Natural killer cell treated with Interleukin-12 subunit alpha and Interleukin-12 subunit beta and Interleukin-15 and Interleukin-18, amount 100 ng/mL, for 72 hours (primary cell): ENCODE measurements at regions not wholly inside any gene's neighbourhood (a gene's known extent, or its start where the extent isn't known, plus 50 kb on each side); places are given as distances from the start of the nearest gene placed in this dataset.
"Not testable (repeated sequence)": the region's sequence is repeated elsewhere in the genome, so short reads cannot be mapped to it uniquely, and the experiment has no call there.

ENCODE experiments used
- ATAC-seq, 2 donors: fragments of 150-1000 bp; cut with Tn5 transposase in 1 of 2; sonication (Bioruptor Pico), chemical (Tn5 transposase) in 1 of 2; 2 replicates each; pipeline ENCODE4 v1.10.0; 2021
- DNase-seq: peaks from one replicate; pipeline ENCODE4 v3.0.0; 2022; ENCODE audit warnings: low spot score
- H3K27ac Mint-ChIP-seq, 2 donors: 1 replicate in 1 of 2; 2 replicates in 1 of 2; pipeline ENCODE4 v1.8.0; 2022; ENCODE audit warnings: mixed read lengths in 2 of 2, mild to moderate bottlenecking in 1 of 2, moderate library complexity in 1 of 2
- H3K27me3 Mint-ChIP-seq, 2 donors: 1 replicate in 1 of 2; 2 replicates in 1 of 2; pipeline ENCODE4 v1.8.0; 2022; ENCODE audit warnings: mixed read lengths in 2 of 2
- H3K36me3 Mint-ChIP-seq: one replicate; pipeline ENCODE4 v1.8.0; 2022; ENCODE audit warnings: mixed read lengths
- H3K4me1 Mint-ChIP-seq, 2 donors: 1 replicate in 1 of 2; 2 replicates in 1 of 2; pipeline ENCODE4 v1.8.0; 2022; ENCODE audit warnings: low read depth in 2 of 2, mixed read lengths in 2 of 2, mild to moderate bottlenecking in 1 of 2
- H3K4me3 Mint-ChIP-seq: one replicate; pipeline ENCODE4 v1.8.0; 2022; ENCODE audit warnings: mixed read lengths
- H3K9me3 Mint-ChIP-seq: 2 replicates; pipeline ENCODE4 v1.8.0; 2022; ENCODE audit warnings: mixed read lengths

GRCh38 chr7:91397612-91398011 lies 133.4 kb downstream of the FZD1 start:
- H3K27me3 Mint-ChIP-seq = no peaks in the 10 kb centered on the region
- no peak overlapping the region for H3K4me3 Mint-ChIP-seq

GRCh38 chr7:91398341-91398740 lies 134.1 kb downstream of the FZD1 start:
- DNase-seq (no peak), ATAC-seq (no peak)
- no peaks in the 10 kb centered on the region for H3K27me3 Mint-ChIP-seq
- H3K4me3 Mint-ChIP-seq = no peak overlapping the region
- H3K27ac Mint-ChIP-seq = no peak overlapping the region
- H3K9me3 Mint-ChIP-seq = peaks cover 19% of the 10 kb centered on the region
- peaks cover 4% of the 10 kb centered on the region for H3K36me3 Mint-ChIP-seq
- H3K4me1 Mint-ChIP-seq = no peaks in the 10 kb centered on the region

More at GRCh38 chr7:91397612-91398011, 133.4 kb downstream of the FZD1 start:
- ATAC-seq = no peak
- Mint-ChIP-seq H3K4me1 (no peaks in the 10 kb centered on the region), H3K27ac (no peak overlapping the region), H3K9me3 (peaks cover 22% of the 10 kb centered on the region), H3K36me3 (peaks cover 4% of the 10 kb centered on the region)
- DNase-seq = no peak

- Mint-ChIP-seq H3K4me3 (no peak overlapping the region), H3K36me3 (peaks cover 4% of the 10 kb centered on the region), H3K4me1 (no peaks in the 10 kb centered on the region), H3K9me3 (peaks cover 8% of the 10 kb centered on the region), H3K27ac (no peak overlapping the region), H3K27me3 (no peaks in the 10 kb centered on the region)
- ATAC-seq = no peak
- DNase-seq = no peak
These were observed 141.0 kb downstream of the FZD1 start for GRCh38 chr7:91405092-91405788.

GRCh38 chr7:91405873-91406272 lies 141.6 kb downstream of the FZD1 start:
- not testable (repeated sequence) for H3K27ac Mint-ChIP-seq, H3K36me3 Mint-ChIP-seq, H3K27me3 Mint-ChIP-seq, H3K9me3 Mint-ChIP-seq, ATAC-seq, DNase-seq, H3K4me1 Mint-ChIP-seq, H3K4me3 Mint-ChIP-seq

- H3K27me3 Mint-ChIP-seq = no peaks in the 10 kb centered on the region
- DNase-seq = no peak
- H3K9me3 Mint-ChIP-seq = peaks cover 2% of the 10 kb centered on the region
- no peaks in the 10 kb centered on the region for H3K36me3 Mint-ChIP-seq
- no peak for ATAC-seq
- H3K4me3 Mint-ChIP-seq = no peak overlapping the region
- H3K4me1 Mint-ChIP-seq = no peaks in the 10 kb centered on the region
- no peak overlapping the region for H3K27ac Mint-ChIP-seq
These were observed 143.7 kb downstream of the FZD1 start for GRCh38 chr7:91407942-91408341.

- no peak for ATAC-seq
- Mint-ChIP-seq H3K36me3 (no peaks in the 10 kb centered on the region), H3K27me3 (no peaks in the 10 kb centered on the region), H3K4me1 (no peaks in the 10 kb centered on the region), H3K27ac (no peak overlapping the region), H3K4me3 (no peak overlapping the region), H3K9me3 (peaks cover 2% of the 10 kb centered on the region)
- no peak for DNase-seq
These were observed 144.3 kb downstream of the FZD1 start for GRCh38 chr7:91408388-91409154.

- Mint-ChIP-seq H3K36me3 (no peaks in the 10 kb centered on the region), H3K4me1 (no peaks in the 10 kb centered on the region), H3K27ac (no peak overlapping the region), H3K4me3 (no peak overlapping the region), H3K9me3 (no peaks in the 10 kb centered on the region), H3K27me3 (no peaks in the 10 kb centered on the region)
- no peak for ATAC-seq
- DNase-seq = no peak
These were observed 146.8 kb downstream of the FZD1 start for GRCh38 chr7:91411060-91411459.

- no peaks in the 10 kb centered on the region for H3K4me1 Mint-ChIP-seq
- H3K4me3 Mint-ChIP-seq = no peak overlapping the region
- no peaks in the 10 kb centered on the region for H3K36me3 Mint-ChIP-seq
- H3K9me3 Mint-ChIP-seq = no peaks in the 10 kb centered on the region
- no peak overlapping the region for H3K27ac Mint-ChIP-seq
- DNase-seq (no peak), ATAC-seq (no peak)
- H3K27me3 Mint-ChIP-seq = no peaks in the 10 kb centered on the region
These were observed 148.1 kb downstream of the FZD1 start for GRCh38 chr7:91412298-91412697.

GRCh38 chr7:91414734-91415133 lies 150.5 kb downstream of the FZD1 start:
- ATAC-seq (no peak), DNase-seq (no peak)
- Mint-ChIP-seq H3K9me3 (no peaks in the 10 kb centered on the region), H3K27me3 (no peaks in the 10 kb centered on the region), H3K4me1 (no peaks in the 10 kb centered on the region), H3K36me3 (no peaks in the 10 kb centered on the region), H3K4me3 (no peak overlapping the region), H3K27ac (no peak overlapping the region)

- Mint-ChIP-seq H3K36me3 (no peaks in the 10 kb centered on the region), H3K4me1 (no peaks in the 10 kb centered on the region), H3K27me3 (no peaks in the 10 kb centered on the region), H3K9me3 (no peaks in the 10 kb centered on the region), H3K27ac (no peak overlapping the region), H3K4me3 (no peak overlapping the region)
- ATAC-seq (no peak), DNase-seq (no peak)
These were observed 152.1 kb downstream of the FZD1 start for GRCh38 chr7:91416155-91416865.

- H3K27me3 Mint-ChIP-seq = no peaks in the 10 kb centered on the region
- no peak for ATAC-seq
- no peak overlapping the region for H3K27ac Mint-ChIP-seq
- no peak overlapping the region for H3K4me3 Mint-ChIP-seq
- H3K4me1 Mint-ChIP-seq = no peaks in the 10 kb centered on the region
- no peaks in the 10 kb centered on the region for H3K36me3 Mint-ChIP-seq
- DNase-seq = no peak
- H3K9me3 Mint-ChIP-seq = peaks cover 7% of the 10 kb centered on the region
These were observed 156.4 kb downstream of the FZD1 start for GRCh38 chr7:91420606-91421005.

GRCh38 chr7:91421018-91421417 lies 156.8 kb downstream of the FZD1 start:
- no peaks in the 10 kb centered on the region for H3K4me1 Mint-ChIP-seq
- DNase-seq = no peak
- no peaks in the 10 kb centered on the region for H3K27me3 Mint-ChIP-seq
- H3K9me3 Mint-ChIP-seq = peaks cover 7% of the 10 kb centered on the region
- no peak overlapping the region for H3K4me3 Mint-ChIP-seq
- no peaks in the 10 kb centered on the region for H3K36me3 Mint-ChIP-seq
- no peak overlapping the region for H3K27ac Mint-ChIP-seq
- ATAC-seq = no peak

- no peaks in the 10 kb centered on the region for H3K4me1 Mint-ChIP-seq
- H3K9me3 Mint-ChIP-seq = peaks cover 11% of the 10 kb centered on the region
- DNase-seq (no peak), ATAC-seq (no peak)
- no peaks in the 10 kb centered on the region for H3K27me3 Mint-ChIP-seq
- H3K27ac Mint-ChIP-seq = no peak overlapping the region
- no peak overlapping the region for H3K4me3 Mint-ChIP-seq
- H3K36me3 Mint-ChIP-seq = no peaks in the 10 kb centered on the region
These were observed 160.1 kb downstream of the FZD1 start for GRCh38 chr7:91424371-91424770.

GRCh38 chr7:91425149-91425548 lies 160.9 kb downstream of the FZD1 start:
- no peak overlapping the region for H3K27ac Mint-ChIP-seq
- H3K4me1 Mint-ChIP-seq = no peaks in the 10 kb centered on the region
- H3K9me3 Mint-ChIP-seq = peaks cover 11% of the 10 kb centered on the region
- H3K27me3 Mint-ChIP-seq = no peaks in the 10 kb centered on the region
- no peak overlapping the region for H3K4me3 Mint-ChIP-seq
- H3K36me3 Mint-ChIP-seq = no peaks in the 10 kb centered on the region
- no peak for DNase-seq
- no peak for ATAC-seq
